GM19395 (cell line): ENCODE measurements at regions not wholly inside any gene's neighbourhood (a gene's known extent, or its start where the extent isn't known, plus 50 kb on each side); places are given as distances from the start of the nearest gene placed in this dataset.
"Not testable (repeated sequence)": the region's sequence is repeated elsewhere in the genome, so short reads cannot be mapped to it uniquely, and the experiment has no call there.

Source experiments
- ATAC-seq: cut with Tn5 transposase; IDR thresholded peaks from one replicate; pipeline ENCODE4 v1.9.1; 2021; ENCODE audit warnings: mild to moderate bottlenecking, moderate library complexity; ENCODE audit not compliant: unreplicated experiment

GRCh38 chr2:7736646-7737305 lies 819.6 kb downstream of the RNF144A start:
- ATAC-seq, result no peak

- ATAC-seq, result no peak
Observed at GRCh38 chr2:7738596-7738995, 821.4 kb downstream of the RNF144A start.

DNA sequence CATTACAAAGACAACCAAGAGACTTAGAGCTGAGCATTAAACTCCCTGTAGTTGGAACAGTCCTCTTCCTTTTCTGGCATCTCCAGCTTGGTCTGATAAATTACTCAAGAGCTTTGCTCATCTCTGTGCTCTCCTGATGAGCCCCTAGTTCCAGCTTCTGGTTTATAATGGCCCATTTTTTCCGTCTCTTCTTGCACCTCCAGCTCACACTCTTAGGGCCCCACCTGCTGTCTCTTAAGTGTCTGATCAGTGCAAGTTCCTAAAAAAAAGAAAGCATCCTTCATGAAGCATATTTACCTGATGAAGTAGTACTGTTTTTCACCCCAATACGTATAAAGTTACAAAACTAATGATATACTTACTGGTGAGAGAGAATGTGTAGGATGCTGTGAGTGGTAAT lies 822.9 kb downstream of the RNF144A start:
- no peak for ATAC-seq

DNA sequence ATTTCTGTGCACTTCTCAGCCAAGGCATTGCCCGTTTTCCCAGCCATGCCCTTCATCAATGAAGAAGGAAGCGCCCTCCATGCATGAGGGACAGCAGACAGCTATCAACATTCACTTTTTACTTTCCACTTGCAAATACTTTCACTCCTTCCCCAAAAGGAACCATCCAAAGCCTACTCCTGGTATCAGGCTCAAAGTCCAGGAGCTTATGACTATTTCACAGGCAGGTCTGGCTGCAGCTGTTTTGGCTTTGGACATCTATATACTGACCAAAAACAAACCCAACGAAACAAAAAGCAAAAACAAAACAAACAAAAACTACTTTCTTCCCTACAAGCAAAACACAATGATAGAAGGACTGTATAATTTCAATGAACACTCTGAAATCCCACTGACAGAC lies 825.1 kb downstream of the RNF144A start:
- no peak for ATAC-seq

DNA sequence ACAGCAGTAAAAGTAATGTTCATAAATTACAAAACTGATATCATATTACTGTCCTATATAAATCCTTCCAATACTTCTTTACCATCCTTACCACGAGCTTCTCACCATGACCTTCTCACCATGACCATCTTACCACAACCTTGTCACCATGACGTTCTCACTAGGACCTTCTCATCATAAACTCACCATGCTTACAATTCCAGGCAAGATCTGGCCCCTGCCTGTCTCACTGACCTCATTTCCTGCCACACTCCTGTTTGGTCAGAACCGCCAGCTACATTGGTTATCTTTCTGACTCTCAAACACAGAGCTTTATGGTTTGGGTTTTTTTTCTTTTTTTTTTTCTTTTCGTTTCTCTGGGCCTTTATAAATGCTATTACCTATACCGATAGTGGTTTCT lies 827.6 kb downstream of the RNF144A start:
- no peak for ATAC-seq

GRCh38 chr2:7745369-7745768 lies 828.2 kb downstream of the RNF144A start:
- no peak for ATAC-seq

- no peak for ATAC-seq
Observed at GRCh38 chr2:7748717-7749415, 831.7 kb downstream of the RNF144A start.

GRCh38 chr2:7749895-7750559 lies 832.8 kb downstream of the RNF144A start:
- no peak for ATAC-seq

GRCh38 chr2:7752291-7752690 lies 835.1 kb downstream of the RNF144A start:
- no peak for ATAC-seq

DNA sequence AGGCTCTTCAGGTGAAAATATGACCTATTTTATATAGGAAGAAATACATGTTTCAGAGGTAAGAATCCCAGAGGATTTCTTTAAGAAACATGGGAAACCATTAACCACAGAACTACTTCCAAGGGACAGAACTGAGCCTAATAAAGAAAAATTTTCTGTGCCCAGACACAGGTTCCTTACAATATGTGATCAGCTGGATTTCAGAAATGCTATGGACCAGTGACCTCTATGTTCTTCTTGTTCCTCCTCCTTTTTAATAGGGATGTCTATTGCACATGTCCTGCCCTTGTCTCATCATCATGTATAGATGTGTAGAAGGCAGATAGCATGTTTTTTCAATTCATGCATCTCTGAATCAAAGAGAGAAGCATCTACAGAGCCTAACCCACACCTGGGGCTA lies 836.6 kb downstream of the RNF144A start:
- no peak for ATAC-seq

- ATAC-seq, result no peak
Observed at GRCh38 chr2:7755879-7756278, 838.7 kb downstream of the RNF144A start.

DNA sequence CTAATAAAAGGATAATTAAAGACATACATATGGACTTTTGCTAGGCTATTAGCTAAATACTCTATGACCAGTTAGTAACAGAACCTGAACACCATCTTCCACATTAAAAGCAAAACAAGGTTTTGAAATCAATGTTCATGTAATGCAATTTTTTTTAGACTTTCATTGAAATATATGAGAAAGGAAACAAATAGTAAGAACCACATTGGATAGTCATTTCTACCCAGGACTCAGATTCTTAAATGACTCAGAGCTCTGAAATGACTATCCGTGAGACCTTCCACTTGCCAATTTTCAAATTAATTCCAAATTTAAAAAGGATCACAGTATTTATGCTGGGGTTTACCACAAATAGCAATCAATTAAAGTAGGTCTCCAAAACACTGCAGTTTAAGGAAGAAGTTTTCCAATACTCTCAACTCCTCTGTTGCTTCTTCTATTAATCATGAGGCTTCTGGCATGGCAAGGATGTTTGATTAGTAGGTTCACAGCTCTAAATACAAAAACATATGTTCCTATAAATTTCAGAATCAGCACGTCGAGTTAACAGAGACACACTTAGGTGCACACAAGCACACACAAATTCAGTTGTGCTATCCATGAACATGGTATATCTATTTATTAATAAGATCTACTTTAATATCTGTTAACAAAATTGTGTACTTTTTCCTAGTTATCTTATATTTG lies 841.0 kb downstream of the RNF144A start:
- ATAC-seq, result peak; percentile 76

DNA sequence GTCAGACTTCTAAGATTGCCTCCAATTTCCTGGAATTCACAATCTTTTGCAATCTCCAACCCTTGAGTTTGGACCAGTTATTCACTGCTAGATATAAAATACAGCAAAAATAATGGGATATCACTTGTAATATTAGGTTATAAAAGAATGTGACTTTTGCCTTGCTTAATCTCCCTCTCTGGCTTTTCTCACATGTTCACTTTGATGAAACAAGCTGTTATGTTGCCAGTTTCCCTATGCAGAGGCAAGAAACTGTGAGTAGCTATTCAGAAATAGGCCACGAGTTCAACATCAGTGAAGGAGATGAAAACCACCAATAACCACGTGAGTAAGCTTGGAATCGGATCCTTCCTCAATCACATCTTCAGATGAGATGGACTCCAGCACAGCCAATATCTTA lies 842.7 kb downstream of the RNF144A start:
- no peak for ATAC-seq

- not testable (repeated sequence) for ATAC-seq
Observed at GRCh38 chr2:7763418-7763817, 846.2 kb downstream of the RNF144A start.

GRCh38 chr2:7765236-7765635 lies 848.0 kb downstream of the RNF144A start:
- ATAC-seq, result no peak

DNA sequence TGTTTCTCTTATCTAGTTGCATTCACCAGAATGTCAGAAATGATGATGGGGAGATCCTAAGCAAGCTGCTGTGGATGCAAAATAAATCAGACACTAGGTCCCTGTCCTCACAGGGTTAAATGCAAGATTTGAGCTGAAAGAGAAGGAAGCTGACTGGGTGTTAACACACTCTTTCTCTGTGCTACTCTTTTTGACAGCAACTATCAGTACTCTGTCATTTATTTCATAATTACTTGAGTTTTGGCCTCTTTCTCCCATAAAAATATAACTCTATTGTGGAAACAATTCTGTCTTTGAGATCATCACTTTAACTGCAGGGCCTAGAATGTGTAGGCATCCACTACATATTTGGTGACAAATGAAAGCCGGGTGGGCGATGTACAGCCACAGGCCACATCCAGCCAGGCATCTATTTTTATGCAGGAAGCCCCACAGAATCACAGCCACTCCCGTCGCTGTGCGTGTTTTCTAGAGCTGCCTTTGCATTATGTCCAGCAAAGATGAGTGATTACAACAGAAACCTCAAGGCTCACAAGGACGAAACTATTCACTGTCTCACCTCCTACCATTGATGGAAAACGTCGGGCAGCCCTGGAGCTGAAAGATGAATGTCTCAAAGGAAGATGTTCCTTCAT lies 849.0 kb downstream of the RNF144A start:
- ATAC-seq, result no peak

- no peak for ATAC-seq
Observed at GRCh38 chr2:7766978-7767565, 849.9 kb downstream of the RNF144A start.

DNA sequence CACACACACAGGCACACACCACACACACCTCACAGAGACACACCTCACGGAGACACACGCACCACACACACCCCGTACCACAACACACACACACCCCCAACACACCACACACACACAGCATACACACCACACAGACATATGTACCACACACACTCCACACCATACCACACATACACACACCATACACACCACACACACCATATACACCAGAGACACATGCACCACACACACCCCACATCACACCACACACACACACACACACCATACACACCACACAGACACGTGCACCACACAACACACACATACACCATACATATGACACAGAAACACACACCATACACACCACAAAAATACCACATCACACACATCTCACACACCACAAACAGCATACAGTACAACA lies 850.7 kb downstream of the RNF144A start:
- no peak for ATAC-seq

GRCh38 chr2:7771781-7772180 lies 854.6 kb downstream of the RNF144A start:
- no peak for ATAC-seq
